PC-9 (cell line): ENCODE measurements at regions not wholly inside any gene's neighbourhood (a gene's known extent, or its start where the extent isn't known, plus 50 kb on each side); places are given as distances from the start of the nearest gene placed in this dataset.

Experiments
- BruUV-seq: library from RNA; stranded (reverse); fragments of 400-500 nt; replicated peaks from 2 replicates; lab custom pipeline; 2021; lab: Mats Ljungman, UMichigan
- CTCF ChIA-PET: fragments of 300-600 bp; sonication (Branson Sonifier 250); formaldehyde crosslinking; loops from one replicate; lab custom pipeline; 2022; ENCODE audit warnings: antibody characterized with exemption; lab: Charles Lee
- POLR2A ChIA-PET: fragments of 300-600 bp; sonication (Branson Sonifier 250); formaldehyde crosslinking; loops from one replicate; lab custom pipeline; 2022; ENCODE audit warnings: antibody characterized with exemption; ENCODE audit not compliant: unreplicated experiment; lab: Charles Lee
- DNase-seq, 2 experiments: peaks; one replicate each; pipeline versions ENCODE4 v3.0.0 to v3.0.0-alpha.2; 2015 to 2022; ENCODE audit warnings: mixed read lengths in 1 of 2
- H2AFZ ChIP-seq: fragments of 200-600 bp; sonication (generic); 2 replicates; pipeline ENCODE4 v1.8.1; 2017; ENCODE audit warnings: antibody characterized with exemption
- H3F3A ChIP-seq: fragments of 200-600 bp; sonication (generic); 2 replicates; pipeline ENCODE4 v1.8.1; 2017; ENCODE audit warnings: antibody characterized with exemption, mild to moderate bottlenecking, low read depth; ENCODE audit not compliant: insufficient read depth
- H3K27ac ChIP-seq: fragments of 200-600 bp; sonication (generic); 2 replicates; pipeline ENCODE4 v1.6.1; 2016; ENCODE audit warnings: mixed run types
- H3K27me3 ChIP-seq: fragments of 200-600 bp; sonication (generic); 2 replicates; pipeline ENCODE4 v1.6.1; 2016; ENCODE audit warnings: low read depth, mixed run types; ENCODE audit not compliant: insufficient read depth
- H3K36me3 ChIP-seq: fragments of 200-600 bp; sonication (generic); 2 replicates; pipeline ENCODE4 v1.6.1; 2016; ENCODE audit warnings: low read depth, mixed run types
- H3K4me1 ChIP-seq: fragments of 200-600 bp; sonication (generic); replicated peaks from 2 replicates; pipeline ENCODE4 v1.6.1; 2016; ENCODE audit warnings: mixed run types; ENCODE audit not compliant: insufficient read depth
- H3K4me2 ChIP-seq: fragments of 200-600 bp; sonication (generic); 2 replicates; pipeline ENCODE4 v1.6.1; 2017; ENCODE audit warnings: mixed run types
- H3K4me3 ChIP-seq: fragments of 200-600 bp; sonication (generic); 2 replicates; pipeline ENCODE4 v1.6.1; 2016; ENCODE audit warnings: mixed run types
- H3K79me2 ChIP-seq: fragments of 200-600 bp; sonication (generic); 2 replicates; pipeline ENCODE4 v1.6.1; 2017; ENCODE audit warnings: low read depth, mixed run types
- H3K9me2 ChIP-seq: fragments of 200-600 bp; sonication (generic); 2 replicates; pipeline ENCODE4 v1.8.1; 2017; ENCODE audit warnings: mild to moderate bottlenecking; ENCODE audit not compliant: insufficient read depth
- H3K9me3 ChIP-seq: fragments of 200-600 bp; sonication (generic); 2 replicates; pipeline ENCODE4 v1.8.1; 2016; ENCODE audit warnings: low read depth; ENCODE audit not compliant: insufficient read depth
- H4K20me1 ChIP-seq: fragments of 200-600 bp; sonication (generic); 2 replicates; pipeline ENCODE4 v1.8.1; 2017; ENCODE audit not compliant: insufficient read depth
- CTCF ChIP-seq: fragments of 200-600 bp; sonication (generic); conservative IDR thresholded peaks from 2 replicates; pipeline ENCODE4 v1.6.1; 2017; ENCODE audit warnings: mixed run types, antibody characterized with exemption, mild to moderate bottlenecking, moderate library complexity
- EZH2 ChIP-seq: fragments of 200-600 bp; sonication (generic); IDR thresholded peaks from 2 replicates; pipeline ENCODE4 v1.8.0; 2017; ENCODE audit warnings: antibody characterized with exemption, low read depth
- intact Hi-C: fragments of 100-400 bp; cut with micrococcal nuclease; formaldehyde crosslinking; loops from one replicate; pipeline ENCODE4 v1.10.0; 2022; ENCODE audit not compliant: unreplicated experiment

GRCh38 chr22:27008454-27008853 is 351.1 kb downstream of the MIAT start:
- Histone ChIP-seq H3K4me2 (no peak overlapping the region), H3K36me3 (no peaks in the 10 kb centered on the region), H3K79me2 (no peaks in the 10 kb centered on the region), H3F3A (no peaks in the 10 kb centered on the region), H3K4me3 (no peak overlapping the region), H3K27ac (no peak overlapping the region), H3K4me1 (0 out of 2 replicates have a peak, but pooled peaks cover 4% of the 10 kb centered on the region), H2AFZ (no peak overlapping the region), H3K9me3 (no peaks in the 10 kb centered on the region), H3K9me2 (no peaks in the 10 kb centered on the region), H4K20me1 (no peaks in the 10 kb centered on the region), H3K27me3 (no peaks in the 10 kb centered on the region)
- BruUV-seq, result no TSS peak
- DNase-seq, result no peak
- intact Hi-C loops, result no loop called here
- no peak for TF ChIP-seq CTCF
- TF ChIP-seq EZH2, result no peak
- ChIA-PET POLR2A (no interaction called here), CTCF (no interaction called here)

- Histone ChIP-seq H2AFZ (no peak overlapping the region), H3K36me3 (no peaks in the 10 kb centered on the region), H3K27ac (no peak overlapping the region), H3K9me2 (no peaks in the 10 kb centered on the region), H3K4me1 (0 out of 2 replicates have a peak, but pooled peaks cover 4% of the 10 kb centered on the region), H3F3A (no peaks in the 10 kb centered on the region), H3K27me3 (no peaks in the 10 kb centered on the region), H4K20me1 (no peaks in the 10 kb centered on the region), H3K4me3 (no peak overlapping the region), H3K4me2 (no peak overlapping the region), H3K79me2 (no peaks in the 10 kb centered on the region), H3K9me3 (no peaks in the 10 kb centered on the region)
- DNase-seq, result no peak
- BruUV-seq, result no TSS peak
- ChIA-PET CTCF (no interaction called here), POLR2A (no interaction called here)
- TF ChIP-seq EZH2 (no peak), CTCF (no peak)
- intact Hi-C loops, result no loop called here
Observed at GRCh38 chr22:27011133-27011532, 353.7 kb downstream of the MIAT start.

- DNase-seq, result no peak
- TF ChIP-seq CTCF, result no peak
- no peak for TF ChIP-seq EZH2
- intact Hi-C loops, result no loop called here
Observed at GRCh38 chr22:27011717-27012116, 354.3 kb downstream of the MIAT start.

More at GRCh38 chr22:27011717-27012116, 354.3 kb downstream of the MIAT start:
- Histone ChIP-seq H3F3A (no peaks in the 10 kb centered on the region), H3K9me2 (no peaks in the 10 kb centered on the region), H4K20me1 (no peaks in the 10 kb centered on the region), H3K27ac (no peak overlapping the region), H3K4me1 (0 out of 2 replicates have a peak, but pooled peaks cover 4% of the 10 kb centered on the region), H3K36me3 (no peaks in the 10 kb centered on the region), H2AFZ (no peak overlapping the region), H3K4me2 (no peak overlapping the region), H3K9me3 (no peaks in the 10 kb centered on the region), H3K79me2 (no peaks in the 10 kb centered on the region), H3K27me3 (no peaks in the 10 kb centered on the region), H3K4me3 (no peak overlapping the region)
- ChIA-PET POLR2A (no interaction called here), CTCF (no interaction called here)
- no TSS peak for BruUV-seq
